H1 (cell line): ENCODE measurements at regions not wholly inside any gene's neighbourhood (a gene's known extent, or its start where the extent isn't known, plus 50 kb on each side); places are given as distances from the start of the nearest gene placed in this dataset.

Experiments
- CTCF ChIA-PET: fragments of 300-600 bp; sonication (Branson Sonifier 250); formaldehyde crosslinking; loops from one replicate; lab custom pipeline; 2021; ENCODE audit not compliant: partially characterized antibody; lab: Charles Lee
- POLR2A ChIA-PET: fragments of 300-600 bp; sonication (Branson Sonifier 250); formaldehyde crosslinking; loops from one replicate; lab custom pipeline; 2021; ENCODE audit warnings: inconsistent platforms; ENCODE audit not compliant: partially characterized antibody; lab: Charles Lee
- DNase-seq, 2 experiments: peaks; one replicate each; pipeline versions ENCODE4 v3.0.0 to v3.0.0-alpha.2; 2010 to 2022; ENCODE audit warnings: low spot score in 2 of 2, low read depth in 1 of 2, mixed read lengths in 1 of 2
- FAIRE-seq: peaks from 2 replicates; lab custom pipeline; 2011; peaks lifted over from hg19 to GRCh38; lab: Jason Lieb, UNC
- H2AFZ ChIP-seq: 2 replicates; pipeline ENCODE4 v1.8.1; 2012; ENCODE audit warnings: low read length, inconsistent platforms
- H2AK5ac ChIP-seq: 2 replicates; pipeline ENCODE4 v1.6.1; 2013; ENCODE audit warnings: low read depth, low read length
- H2BK120ac ChIP-seq: replicated peaks from 2 replicates; pipeline ENCODE3; 2013; ENCODE audit warnings: low read depth, low read length, inconsistent platforms
- H2BK12ac ChIP-seq: 2 replicates; pipeline ENCODE4 v1.6.1; 2013; ENCODE audit warnings: low read depth, low read length
- H2BK15ac ChIP-seq: 2 replicates; pipeline ENCODE4 v1.6.1; 2013; ENCODE audit warnings: low read length
- H2BK20ac ChIP-seq: 2 replicates; pipeline ENCODE4 v1.6.1; 2013; ENCODE audit warnings: low read length
- H2BK5ac ChIP-seq: 2 replicates; pipeline ENCODE4 v1.6.1; 2013; ENCODE audit warnings: low read depth, low read length
- H3K14ac ChIP-seq: 2 replicates; pipeline ENCODE4 v1.6.1; 2013; ENCODE audit warnings: inconsistent platforms; ENCODE audit not compliant: insufficient read length
- H3K18ac ChIP-seq: 2 replicates; pipeline ENCODE4 v1.6.1; 2013; ENCODE audit warnings: low read length; ENCODE audit errors: extremely low read depth
- H3K23ac ChIP-seq: 2 replicates; pipeline ENCODE4 v1.6.1; 2013; ENCODE audit warnings: inconsistent platforms; ENCODE audit not compliant: insufficient read length
- H3K23me2 ChIP-seq: 2 replicates; pipeline ENCODE4 v1.6.1; 2013; ENCODE audit warnings: low read depth, low read length
- H3K27ac ChIP-seq: 2 replicates; pipeline ENCODE4 v1.6.1; 2011; ENCODE audit warnings: low read depth, low read length, inconsistent platforms
- H3K27me3 ChIP-seq, 4 experiments: replicated peaks in 1 of 4; 1 replicate in 1 of 4; 2 replicates in 3 of 4; pipeline versions ENCODE4 v1.6.1 to v1.8.1; 2011 to 2013; ENCODE audit warnings: low read length in 3 of 4, mild to moderate bottlenecking in 3 of 4, inconsistent platforms in 2 of 4, mixed read lengths in 2 of 4, moderate library complexity in 1 of 4; ENCODE audit not compliant: control insufficient read depth in 3 of 4, insufficient read depth in 3 of 4; ENCODE audit errors: extremely low read depth in 1 of 4
- H3K36me3 ChIP-seq, 4 experiments: 2 replicates each; pipeline versions ENCODE4 v1.6.1 to v1.8.1; 2011 to 2013; ENCODE audit warnings: mild to moderate bottlenecking in 4 of 4, low read length in 3 of 4, moderate library complexity in 2 of 4, control low read depth in 1 of 4, inconsistent platforms in 1 of 4; ENCODE audit not compliant: insufficient read depth in 4 of 4, control insufficient read depth in 2 of 4
- H3K4ac ChIP-seq: replicated peaks from 2 replicates; pipeline ENCODE3; 2013; ENCODE audit warnings: low read length, low read depth, mixed read lengths, inconsistent platforms; ENCODE audit not compliant: insufficient read length
- H3K4me1 ChIP-seq, 4 experiments: replicated peaks in 1 of 4; 1 replicate in 1 of 4; 2 replicates in 3 of 4; pipeline versions ENCODE4 v1.6.1 to v1.8.1; 2011 to 2013; ENCODE audit warnings: low read length in 3 of 4, inconsistent platforms in 2 of 4, mixed read lengths in 1 of 4; ENCODE audit not compliant: insufficient read depth in 4 of 4, control insufficient read depth in 3 of 4
- H3K4me2 ChIP-seq, 2 experiments: 2 replicates each; pipeline versions ENCODE4 v1.6.1 to v1.8.1; 2011 to 2013; ENCODE audit warnings: low read depth in 2 of 2, low read length in 2 of 2, control low read depth in 1 of 2, inconsistent platforms in 1 of 2, mild to moderate bottlenecking in 1 of 2; ENCODE audit not compliant: insufficient read depth in 1 of 2
- H3K4me3 ChIP-seq, 4 experiments: fragments of 200-600, 300-600 bp in 1 of 4; sonication (generic), shearing (Covaris generic), sonication (Bioruptor Twin) in 1 of 4; 2 replicates each; pipeline versions ENCODE4 v1.5.1 to v1.8.1; 2011 to 2016; ENCODE audit warnings: low read length in 4 of 4, low read depth in 3 of 4, control low read depth in 2 of 4, inconsistent platforms in 2 of 4, mild to moderate bottlenecking in 2 of 4, mixed read lengths in 1 of 4, moderate library complexity in 1 of 4; ENCODE audit not compliant: insufficient read depth in 2 of 4; ENCODE audit errors: extremely low read depth in 1 of 4
- H3K56ac ChIP-seq: replicated peaks from 2 replicates; pipeline ENCODE3; 2013; ENCODE audit warnings: low read depth, mild to moderate bottlenecking, mixed read lengths, low read length, inconsistent platforms; ENCODE audit not compliant: insufficient read length
- H3K79me1 ChIP-seq: 2 replicates; pipeline ENCODE4 v1.6.1; 2013; ENCODE audit warnings: low read depth, low read length, control low read depth
- H3K79me2 ChIP-seq, 2 experiments: 2 replicates each; pipeline versions ENCODE4 v1.6.1 to v1.8.1; 2012 to 2013; ENCODE audit warnings: low read length in 2 of 2, mild to moderate bottlenecking in 2 of 2, inconsistent platforms in 1 of 2; ENCODE audit not compliant: insufficient read depth in 2 of 2, control insufficient read depth in 1 of 2
- H3K9ac ChIP-seq, 4 experiments: replicated peaks in 1 of 4; 1 replicate in 1 of 4; 2 replicates in 3 of 4; pipeline versions ENCODE4 v1.6.1 to v1.8.1; 2011 to 2013; ENCODE audit warnings: low read depth in 3 of 4, low read length in 3 of 4, control low read depth in 2 of 4, mild to moderate bottlenecking in 2 of 4, moderate library complexity in 2 of 4, inconsistent platforms in 1 of 4; ENCODE audit errors: extremely low read depth in 1 of 4
- H3K9me3 ChIP-seq, 2 experiments: 2 replicates each; pipeline versions ENCODE4 v1.6.1 to v1.8.1; 2012 to 2013; ENCODE audit warnings: mild to moderate bottlenecking in 2 of 2, moderate library complexity in 2 of 2, control low read depth in 1 of 2, inconsistent platforms in 1 of 2, low read depth in 1 of 2, low read length in 1 of 2, mixed read lengths in 1 of 2; ENCODE audit not compliant: insufficient read depth in 2 of 2
- H4K20me1 ChIP-seq, 2 experiments: replicated peaks in 1 of 2; 2 replicates each; pipeline versions ENCODE3 to v1.8.1; 2011 to 2013; ENCODE audit warnings: inconsistent platforms in 2 of 2, low read length in 2 of 2, mild to moderate bottlenecking in 1 of 2; ENCODE audit not compliant: insufficient read depth in 2 of 2, control insufficient read depth in 1 of 2
- H4K5ac ChIP-seq: 2 replicates; pipeline ENCODE4 v1.6.1; 2013; ENCODE audit warnings: low read length, low read depth, mixed read lengths, inconsistent platforms; ENCODE audit not compliant: insufficient read length
- H4K8ac ChIP-seq: 2 replicates; pipeline ENCODE4 v1.8.0; 2013; ENCODE audit warnings: mild to moderate bottlenecking, moderate library complexity, low read length, inconsistent platforms; ENCODE audit not compliant: insufficient read depth; ENCODE audit errors: extremely low read depth
- H4K91ac ChIP-seq: replicated peaks from 2 replicates; pipeline ENCODE3; 2013; ENCODE audit warnings: low read length, mixed read lengths, inconsistent platforms; ENCODE audit not compliant: insufficient read length
- BCL11A ChIP-seq, 2 experiments: IDR thresholded peaks; one replicate each; pipeline ENCODE4 v1.6.1; 2011; ENCODE audit warnings: low read depth in 2 of 2, low read length in 2 of 2, mild to moderate bottlenecking in 2 of 2
- CBX5 ChIP-seq: fragments of 300-800, 300-1000 bp; sonication (generic); IDR thresholded peaks from 2 replicates; pipeline ENCODE4 v1.7.1; 2016; ENCODE audit warnings: antibody characterized with exemption, low read length, low read depth
- EP300 ChIP-seq, 2 experiments: IDR thresholded peaks; 1 replicate in 1 of 2; 2 replicates in 1 of 2; pipeline ENCODE4 v1.6.1; 2011 to 2012; ENCODE audit warnings: low read depth in 2 of 2, low read length in 2 of 2, mild to moderate bottlenecking in 2 of 2, borderline replicate concordance in 1 of 2, inconsistent platforms in 1 of 2, moderate library complexity in 1 of 2
- GABPA ChIP-seq: IDR thresholded peaks from 2 replicates; pipeline ENCODE4 v1.6.1; 2011; ENCODE audit warnings: mild to moderate bottlenecking, low read length, moderate library complexity, borderline replicate concordance; ENCODE audit not compliant: insufficient read depth
- GTF2F1 ChIP-seq: IDR thresholded peaks from 2 replicates; pipeline ENCODE4 v1.6.1; 2012; ENCODE audit warnings: low read depth, low read length, improper control_type of control experiment, borderline replicate concordance
- HDAC2 ChIP-seq, 2 experiments: fragments of 300-600 bp in 1 of 2; sonication (generic) in 1 of 2; IDR thresholded peaks; 2 replicates each; pipeline ENCODE4 v1.6.1; 2011 to 2012; ENCODE audit warnings: low read depth in 2 of 2, low read length in 2 of 2, mild to moderate bottlenecking in 2 of 2, moderate library complexity in 2 of 2, borderline replicate concordance in 1 of 2, inconsistent platforms in 1 of 2
- HDAC6 ChIP-seq: IDR thresholded peaks from one replicate; pipeline ENCODE4 v1.7.1; 2012; ENCODE audit warnings: low read depth, mild to moderate bottlenecking, inconsistent platforms, low read length, moderate library complexity
- KDM4A ChIP-seq: IDR thresholded peaks from one replicate; pipeline ENCODE4 v1.7.1; 2012; ENCODE audit warnings: low read depth, mild to moderate bottlenecking, moderate library complexity, low read length, inconsistent platforms; ENCODE audit not compliant: severe bottlenecking
- NANOG ChIP-seq: IDR thresholded peaks from 2 replicates; pipeline ENCODE4 v1.6.1; 2011; ENCODE audit warnings: low read length, low read depth, mild to moderate bottlenecking, inconsistent platforms; ENCODE audit not compliant: insufficient read depth, poor library complexity, severe bottlenecking
- PHF8 ChIP-seq: fragments of 200-600 bp; sonication (generic); conservative IDR thresholded peaks from 2 replicates; pipeline ENCODE4 v1.7.1; 2012; ENCODE audit warnings: low read depth, mild to moderate bottlenecking, inconsistent platforms, low read length, moderate library complexity
- POLR2AphosphoS5 ChIP-seq: IDR thresholded peaks from 2 replicates; pipeline ENCODE4 v1.6.1; 2011; ENCODE audit warnings: low read depth, low read length
- POU5F1 ChIP-seq: IDR thresholded peaks from 2 replicates; pipeline ENCODE4 v1.6.1; 2011; ENCODE audit warnings: low read depth, mild to moderate bottlenecking, low read length, moderate library complexity
- SP1 ChIP-seq: IDR thresholded peaks from 2 replicates; pipeline ENCODE4 v1.6.1; 2011; ENCODE audit warnings: low read depth, low read length
- TAF1 ChIP-seq: IDR thresholded peaks from 2 replicates; pipeline ENCODE4 v1.6.1; 2011; ENCODE audit warnings: mild to moderate bottlenecking, low read depth, low read length
- ZNF274 ChIP-seq: IDR thresholded peaks from 2 replicates; pipeline ENCODE4 v1.7.0; 2012; ENCODE audit warnings: low read length, borderline replicate concordance; ENCODE audit errors: extremely low read depth
- WGBS, 2 experiments: shearing (Covaris generic) in 1 of 2; methylation state at CpG; one replicate each; pipeline versions ENCODE4 v1.1.6 to v1.1.7; 2013 to 2015; ENCODE audit warnings: low lambda C conversion rate in 2 of 2, mixed read lengths in 2 of 2, inconsistent platforms in 1 of 2, low coverage in 1 of 2, missing lambda C conversion rate in 1 of 2; ENCODE audit not compliant: insufficient replicate concordance in 2 of 2, insufficient coverage in 1 of 2, insufficient read length in 1 of 2; ENCODE audit errors: extremely low coverage in 1 of 2, missing lambda C conversion rate in 1 of 2; 5-methylcytosine and 5-hydroxymethylcytosine counted together

DNA sequence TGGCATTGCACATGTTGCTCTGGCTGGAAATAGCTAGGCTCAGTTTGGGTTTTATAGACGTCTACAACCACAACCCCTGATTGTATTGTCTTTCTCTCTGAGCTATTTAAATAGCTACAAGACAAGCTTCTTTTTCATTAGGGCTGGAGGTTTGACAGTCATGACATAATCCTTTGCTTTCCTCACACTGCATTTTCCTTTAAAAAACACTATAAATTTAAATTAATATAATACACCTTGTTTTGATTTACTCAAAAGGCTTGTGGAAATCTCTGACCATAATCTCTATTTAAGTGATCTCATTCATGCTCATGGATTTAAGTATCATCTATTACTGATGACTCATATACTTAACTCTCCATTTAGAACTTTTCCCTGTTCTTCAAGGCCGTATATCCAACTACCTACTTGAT, 50.4 kb upstream of the PTGFR start:
- Histone ChIP-seq H2BK15ac (no peak overlapping the region), H3K4me3 (no peak overlapping the region), H2BK20ac (no peak overlapping the region), H3K79me1 (no peaks in the 10 kb centered on the region), H3K9me3 (no peaks in the 10 kb centered on the region), H3K9ac (no peak overlapping the region), H3K4me2 (no peak overlapping the region), H3K18ac (no peak overlapping the region), H3K23me2 (no peaks in the 10 kb centered on the region), H2BK12ac (no peak overlapping the region), H3K36me3 (no peaks in the 10 kb centered on the region), H2BK120ac (no peak overlapping the region), H2BK5ac (no peak overlapping the region), H3K4me1 (no peaks in the 10 kb centered on the region), H3K27me3 (no peaks in the 10 kb centered on the region), H4K20me1 (no peaks in the 10 kb centered on the region), H2AFZ (no peak overlapping the region), H2AK5ac (no peak overlapping the region), H3K79me2 (no peaks in the 10 kb centered on the region), H3K27ac (no peak overlapping the region), H3K23ac (no peak overlapping the region), H3K56ac (no peak overlapping the region), H4K91ac (no peak overlapping the region), H3K14ac (no peak overlapping the region), H4K5ac (no peak overlapping the region), H3K4ac (no peak overlapping the region), H4K8ac (no peak overlapping the region)
- ChIA-PET POLR2A (no interaction called here), CTCF (interaction anchor here (0.9 kb wide), 1 partner anchor 167 kb away, joined by 3 read pairs; no protein-coding TSS in a partner anchor)
- FAIRE-seq = no peak
- DNase-seq = no peak
- WGBS, 2 experiments = 85% methylated on average over 2 of the region's 2 CpGs; no CpG with 5 or more reads in 1 of the 2 experiments
- TF ChIP-seq GABPA (no peak), NANOG (no peak), HDAC2 (IDR thresholded peaks at IDR 0.05; ENCODE audit: borderline replicate concordance in 1 of 2, low read depth in 2 of 2, low read length in 2 of 2) (no peak), PHF8 (no peak), GTF2F1 (no peak), SP1 (no peak), BCL11A (IDR thresholded peaks at IDR 0.05; ENCODE audit: low read depth in 2 of 2, low read length in 2 of 2) (no peak), KDM4A (no peak), CBX5 (no peak), POU5F1 (no peak), EP300 (IDR thresholded peaks at IDR 0.05; ENCODE audit: borderline replicate concordance in 1 of 2, low read depth in 2 of 2, low read length in 2 of 2) (no peak), HDAC6 (no peak), ZNF274 (no peak), POLR2AphosphoS5 (no peak), TAF1 (no peak)
